ENCODE measurements at regions not wholly inside any gene's neighbourhood (a gene's known extent, or its start where the extent isn't known, plus 50 kb on each side); places are given as distances from the start of the nearest gene placed in this dataset.
A peak's percentile ranks its signal among the peaks of the same experiment; 100 is the strongest.
"Not testable (repeated sequence)": the region's sequence is repeated elsewhere in the genome, so short reads cannot be mapped to it uniquely, and the experiment has no call there.

- DNase-seq = no peak
These were observed 51.0 kb upstream of the SORCS2 start for GRCh38 chr4:7141151-7141834.

- DNase-seq = no peak
These were observed 51.7 kb upstream of the SORCS2 start for GRCh38 chr4:7140692-7141069.

- no peak for DNase-seq
These were observed 52.2 kb upstream of the SORCS2 start for GRCh38 chr4:7140062-7140691.

GRCh38 chr4:7139167-7139982 lies 53.0 kb upstream of the SORCS2 start:
- DNase-seq = no peak

- no peak for DNase-seq
These were observed 53.8 kb upstream of the SORCS2 start for GRCh38 chr4:7138223-7139166.

GRCh38 chr4:7137326-7138200 lies 54.8 kb upstream of the SORCS2 start:
- DNase-seq = no peak

- DNase-seq = no peak
These were observed 56.0 kb upstream of the SORCS2 start for GRCh38 chr4:7136351-7136750.

GRCh38 chr4:7135389-7135746 lies 57.0 kb upstream of the SORCS2 start:
- DNase-seq = no peak

GRCh38 chr4:7134737-7135388 lies 57.5 kb upstream of the SORCS2 start:
- DNase-seq = peak; percentile 13

- DNase-seq = not testable (repeated sequence)
These were observed 58.3 kb upstream of the SORCS2 start for GRCh38 chr4:7133818-7134650.

GRCh38 chr4:7132730-7133582 lies 59.4 kb upstream of the SORCS2 start:
- DNase-seq = no peak

GRCh38 chr4:7132249-7132648 lies 60.1 kb upstream of the SORCS2 start:
- DNase-seq = no peak

- no peak for DNase-seq
These were observed 60.8 kb upstream of the SORCS2 start for GRCh38 chr4:7131498-7132031.

- DNase-seq = no peak
These were observed 61.6 kb upstream of the SORCS2 start for GRCh38 chr4:7130621-7131211.

- DNase-seq = no peak
These were observed 62.2 kb upstream of the GRPEL1 start for GRCh38 chr4:7129871-7130620.

GRCh38 chr4:7128644-7129043 lies 60.8 kb upstream of the GRPEL1 start:
- DNase-seq = no peak

GRCh38 chr4:7128234-7128633 lies 60.4 kb upstream of the GRPEL1 start:
- no peak for DNase-seq

- no peak for DNase-seq
These were observed 59.7 kb upstream of the GRPEL1 start for GRCh38 chr4:7127576-7127975.

Data from GOT3 (cell line).